T-cell (primary cell): ENCODE measurements at regions not wholly inside any gene's neighbourhood (a gene's known extent, or its start where the extent isn't known, plus 50 kb on each side); places are given as distances from the start of the nearest gene placed in this dataset.
"Not testable (repeated sequence)": the region's sequence is repeated elsewhere in the genome, so short reads cannot be mapped to it uniquely, and the experiment has no call there.

Source experiments
- ATAC-seq, 4 experiments: fragments of 200-7000 bp in 3 of 4; fragments of 150-1000 bp in 1 of 4; cut with Tn5 transposase; replicated peaks in 1 of 4; 1 replicate in 3 of 4; 2 replicates in 1 of 4; pipeline ENCODE4 v1.10.0; 2021; ENCODE audit warnings: moderate library complexity in 3 of 4, mild to moderate bottlenecking in 2 of 4, moderate number of reproducible peaks in 1 of 4
- CTCF ChIA-PET, 2 donors: fragments of 300-600 bp; sonication (Branson Sonifier 250); formaldehyde crosslinking; loops; one replicate each; lab custom pipeline; 2022; ENCODE audit warnings: antibody characterized with exemption in 2 of 2; lab: Charles Lee
- POLR2A ChIA-PET, 2 donors: fragments of 300-600 bp; sonication (Branson Sonifier 250); formaldehyde crosslinking; loops; one replicate each; lab custom pipeline; 2022; ENCODE audit warnings: antibody characterized with exemption in 2 of 2; lab: Charles Lee
- DNase-seq, 35 experiments: peaks; one replicate each; pipeline versions ENCODE4 v3.0.0 to v3.0.0-alpha.2; 2013 to 2023
- H3K27ac ChIP-seq: one replicate; pipeline ENCODE4 v1.5.1; 2013; ENCODE audit warnings: low read length
- H3K27me3 ChIP-seq, 2 experiments: replicated peaks in 1 of 2; 1 replicate in 1 of 2; 2 replicates in 1 of 2; pipeline versions ENCODE4 v1.6.1 to v1.7.0; 2013; ENCODE audit warnings: low read length in 1 of 2, mixed read lengths in 1 of 2; ENCODE audit not compliant: control insufficient read depth in 2 of 2, insufficient read depth in 2 of 2; ENCODE audit errors: extremely low read depth in 1 of 2
- H3K36me3 ChIP-seq, 2 donors: 1 replicate in 1 of 2; 2 replicates in 1 of 2; pipeline versions ENCODE4 v1.6.1 to v1.7.0; 2013; ENCODE audit warnings: low read length in 1 of 2; ENCODE audit not compliant: control insufficient read depth in 2 of 2, insufficient read depth in 1 of 2; ENCODE audit errors: extremely low read depth in 1 of 2
- H3K4me1 ChIP-seq, 2 experiments: 1 replicate in 1 of 2; 2 replicates in 1 of 2; pipeline versions ENCODE4 v1.6.1 to v1.7.0; 2013; ENCODE audit warnings: low read length in 2 of 2, mixed read lengths in 1 of 2; ENCODE audit not compliant: insufficient read depth in 2 of 2, control insufficient read depth in 1 of 2; ENCODE audit errors: extremely low read depth in 1 of 2
- H3K4me3 ChIP-seq, 2 donors: 1 replicate in 1 of 2; 2 replicates in 1 of 2; pipeline versions ENCODE4 v1.5.1 to v1.7.0; 2013; ENCODE audit warnings: mild to moderate bottlenecking in 2 of 2, low read length in 1 of 2, moderate library complexity in 1 of 2; ENCODE audit not compliant: control insufficient read depth in 1 of 2; ENCODE audit errors: extremely low read depth in 1 of 2
- H3K9me3 ChIP-seq: 2 replicates; pipeline ENCODE4 v1.7.0; 2013
- H3K27ac Mint-ChIP-seq, 2 donors: one replicate each; pipeline ENCODE4 v1.8.0; 2020 to 2021; ENCODE audit warnings: mild to moderate bottlenecking in 2 of 2, mixed read lengths in 2 of 2
- H3K27me3 Mint-ChIP-seq, 2 donors: one replicate each; pipeline ENCODE4 v1.8.0; 2021 to 2022; ENCODE audit warnings: mixed read lengths in 2 of 2
- H3K36me3 Mint-ChIP-seq: one replicate; pipeline ENCODE4 v1.8.0; 2021; ENCODE audit warnings: mixed read lengths
- H3K4me1 Mint-ChIP-seq, 3 donors: one replicate each; pipeline ENCODE4 v1.8.0; 2020 to 2022; ENCODE audit warnings: mixed read lengths in 3 of 3, mild to moderate bottlenecking in 1 of 3
- H3K4me3 Mint-ChIP-seq, 3 donors: one replicate each; pipeline ENCODE4 v1.8.0; 2020 to 2022; ENCODE audit warnings: mild to moderate bottlenecking in 3 of 3, mixed read lengths in 3 of 3, moderate library complexity in 3 of 3
- H3K9me3 Mint-ChIP-seq, 3 donors: one replicate each; pipeline ENCODE4 v1.8.0; 2020 to 2022; ENCODE audit warnings: mixed read lengths in 3 of 3
- WGBS: methylation state at CpG from one replicate; pipeline ENCODE4 v1.1.5; 2013; ENCODE audit warnings: missing lambda C conversion rate; ENCODE audit not compliant: insufficient coverage; 5-methylcytosine and 5-hydroxymethylcytosine counted together

DNA sequence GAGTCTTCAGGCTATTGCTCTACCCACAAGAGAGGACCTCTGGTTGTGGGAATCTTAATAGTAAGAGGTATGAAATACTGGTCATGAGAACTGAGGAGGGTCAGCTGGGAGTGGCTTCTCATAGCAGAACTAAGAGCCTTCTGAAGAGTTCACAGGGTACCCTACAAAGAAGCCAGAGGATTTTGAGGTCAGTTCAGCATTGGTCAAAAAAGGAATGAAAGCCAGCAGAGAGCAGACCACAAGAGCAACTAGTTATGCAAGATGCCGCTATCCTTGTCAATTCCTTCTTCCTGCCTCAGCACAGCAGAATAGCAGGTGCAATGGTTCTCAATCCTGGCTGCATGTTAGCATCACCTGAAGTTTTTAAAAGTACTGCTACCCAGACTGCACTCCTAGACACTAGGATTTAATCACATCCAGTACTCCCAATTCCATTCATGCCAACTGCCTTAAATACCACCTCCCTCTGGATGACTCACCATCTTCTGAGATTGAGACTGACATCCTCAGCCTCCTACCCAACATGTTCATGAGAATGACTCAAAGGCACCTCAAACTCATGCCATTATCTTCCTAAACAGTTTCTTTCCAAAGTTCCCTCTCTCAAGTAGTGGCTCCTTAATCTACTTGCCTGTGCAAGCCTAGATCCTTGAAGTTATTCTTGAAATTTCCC is 81.0 kb upstream of the RBMS1 start:
- no peaks in the 10 kb centered on the region for H3K27me3 Mint-ChIP-seq
- H3K4me1 Mint-ChIP-seq = no peaks in the 10 kb centered on the region
- no peaks in the 10 kb centered on the region for H3K9me3 ChIP-seq
- no peak overlapping the region for H3K27ac Mint-ChIP-seq
- no peak for DNase-seq
- H3K27ac ChIP-seq = no peak overlapping the region
- no peaks in the 10 kb centered on the region for H3K4me1 ChIP-seq
- H3K9me3 Mint-ChIP-seq = peaks cover 0 to 11% (median 4%) of the 10 kb centered on the region in 3 donors
- 90% methylated on average over 1 of the region's 1 CpG for WGBS
- H3K4me3 Mint-ChIP-seq = no peak overlapping the region
- POLR2A ChIA-PET = no interaction called here
- H3K27me3 ChIP-seq = no peaks in the 10 kb centered on the region
- ATAC-seq = no peak
- H3K36me3 ChIP-seq = no peaks in the 10 kb centered on the region
- H3K4me3 ChIP-seq = no peak overlapping the region
- CTCF ChIA-PET = no interaction called here
- H3K36me3 Mint-ChIP-seq = no peaks in the 10 kb centered on the region

DNA sequence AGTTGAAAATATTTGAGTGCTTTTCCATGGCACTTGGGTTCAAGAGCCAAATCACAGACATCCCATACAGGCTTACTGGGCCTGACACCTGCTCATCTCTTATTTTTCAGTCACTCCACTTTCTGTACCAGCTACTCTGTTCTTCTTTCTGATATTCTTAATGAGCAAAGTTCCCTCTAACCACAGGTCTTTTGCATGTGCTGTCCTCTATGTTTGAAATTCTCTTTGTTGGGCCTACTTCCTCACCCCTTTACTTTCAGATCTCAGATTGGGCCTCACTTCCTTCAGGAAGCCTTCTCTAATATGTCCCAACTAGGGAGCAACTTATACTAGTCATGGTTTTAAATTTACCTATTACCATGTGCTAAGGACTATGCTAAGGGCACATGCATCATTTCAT is 81.8 kb upstream of the RBMS1 start:
- ATAC-seq = no peak
- no peak for DNase-seq
- Histone ChIP-seq H3K9me3 (no peaks in the 10 kb centered on the region), H3K4me3 (no peak overlapping the region), H3K36me3 (no peaks in the 10 kb centered on the region), H3K27me3 (no peaks in the 10 kb centered on the region), H3K27ac (no peak overlapping the region), H3K4me1 (no peaks in the 10 kb centered on the region)
- H3K4me3 Mint-ChIP-seq = no peak overlapping the region
- H3K27me3 Mint-ChIP-seq = no peaks in the 10 kb centered on the region
- H3K36me3 Mint-ChIP-seq = no peaks in the 10 kb centered on the region
- H3K27ac Mint-ChIP-seq = no peak overlapping the region
- ChIA-PET POLR2A (no interaction called here), CTCF (no interaction called here)
- no peaks in the 10 kb centered on the region for H3K4me1 Mint-ChIP-seq
- peaks cover 0 to 11% (median 4%) of the 10 kb centered on the region in 3 donors for H3K9me3 Mint-ChIP-seq

DNA sequence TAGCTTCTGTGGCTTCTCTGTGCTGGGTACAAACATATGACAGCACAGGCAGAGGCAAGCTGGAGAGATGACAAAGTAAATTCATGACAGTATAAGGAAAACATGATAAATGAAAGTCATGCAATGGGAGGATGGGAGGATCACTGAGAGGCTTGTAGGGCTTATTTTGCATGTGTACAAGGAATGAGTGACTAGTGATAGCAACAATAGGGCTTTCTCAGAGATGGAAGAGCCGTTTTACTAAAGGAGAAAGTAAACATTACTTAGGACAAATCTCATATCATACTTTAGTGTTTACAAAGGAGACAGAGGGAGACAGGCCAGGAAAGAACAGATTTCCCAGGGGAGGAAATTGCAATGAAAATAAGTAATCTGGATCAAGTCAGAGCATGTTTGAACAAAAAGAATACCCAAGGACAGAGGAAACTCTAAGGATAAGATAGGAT is 82.5 kb upstream of the RBMS1 start:
- no CpG with 5 or more reads among the region's 1 CpG for WGBS
- no peak overlapping the region for H3K27ac Mint-ChIP-seq
- H3K4me1 Mint-ChIP-seq = no peaks in the 10 kb centered on the region
- H3K9me3 Mint-ChIP-seq = peaks cover 0 to 11% (median 4%) of the 10 kb centered on the region in 3 donors
- no peaks in the 10 kb centered on the region for H3K36me3 Mint-ChIP-seq
- H3K36me3 ChIP-seq = no peaks in the 10 kb centered on the region
- H3K27ac ChIP-seq = no peak overlapping the region
- POLR2A ChIA-PET = no interaction called here
- H3K4me1 ChIP-seq = no peaks in the 10 kb centered on the region
- H3K27me3 Mint-ChIP-seq = no peaks in the 10 kb centered on the region
- no peak overlapping the region for H3K4me3 Mint-ChIP-seq
- H3K9me3 ChIP-seq = no peaks in the 10 kb centered on the region
- DNase-seq = no peak
- H3K27me3 ChIP-seq = no peaks in the 10 kb centered on the region
- ATAC-seq = no peak
- no peak overlapping the region for H3K4me3 ChIP-seq
- CTCF ChIA-PET = no interaction called here

DNA sequence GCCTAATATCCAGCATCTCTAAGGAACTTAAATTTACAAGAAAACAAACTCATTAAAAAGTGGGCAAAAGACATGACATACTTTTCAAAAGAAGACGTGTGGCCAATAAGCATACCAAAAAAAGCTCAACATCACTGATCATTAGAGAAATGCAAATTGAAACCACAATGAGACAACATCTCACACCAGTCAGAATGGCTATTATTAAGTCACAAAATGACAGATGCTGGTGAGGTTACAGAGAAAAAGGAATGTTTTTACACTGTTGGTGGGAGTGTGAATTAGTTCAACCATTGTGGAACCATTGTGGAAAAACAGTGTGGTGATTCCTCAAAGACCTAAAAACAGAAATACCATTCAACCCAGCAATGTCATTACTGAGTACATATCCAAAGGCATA is 83.5 kb upstream of the RBMS1 start:
- H3K36me3 ChIP-seq, H3K27me3 Mint-ChIP-seq, H3K27ac Mint-ChIP-seq, CTCF ChIA-PET, H3K4me1 ChIP-seq, H3K4me1 Mint-ChIP-seq, H3K4me3 Mint-ChIP-seq, H3K36me3 Mint-ChIP-seq, ATAC-seq, H3K4me3 ChIP-seq, POLR2A ChIA-PET, H3K9me3 Mint-ChIP-seq, DNase-seq, H3K27ac ChIP-seq, H3K9me3 ChIP-seq, H3K27me3 ChIP-seq: not testable (repeated sequence)
- WGBS = 40% methylated on average over 1 of the region's 1 CpG

DNA sequence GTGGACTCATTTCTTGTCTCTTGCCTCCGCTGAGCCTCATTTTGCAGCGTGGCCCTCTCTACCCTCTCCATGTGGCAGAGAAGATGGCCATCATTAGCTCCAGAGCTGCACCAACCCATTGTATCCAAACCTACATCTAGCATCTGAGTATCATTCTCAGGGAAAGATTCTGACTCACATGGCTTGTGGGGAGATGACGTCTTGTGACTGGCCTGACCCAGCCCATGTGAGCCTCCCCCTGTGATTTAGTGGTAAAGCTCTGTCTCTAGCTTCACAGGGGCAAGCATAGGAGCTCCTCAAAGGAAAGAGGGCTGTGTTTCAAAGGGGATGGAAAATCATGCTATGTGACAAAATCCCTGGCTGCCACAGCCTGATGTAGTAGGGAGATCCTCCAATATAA is 87.4 kb upstream of the RBMS1 start:
- Histone ChIP-seq H3K4me1 (peaks cover 4 to 6% of the 10 kb centered on the region in 2 experiments), H3K9me3 (no peaks in the 10 kb centered on the region), H3K4me3 (no peak overlapping the region), H3K27me3 (no peaks in the 10 kb centered on the region), H3K36me3 (no peaks in the 10 kb centered on the region), H3K27ac (no peak overlapping the region)
- ChIA-PET CTCF (no interaction called here), POLR2A (no interaction called here)
- H3K27me3 Mint-ChIP-seq = no peaks in the 10 kb centered on the region
- peaks cover 0 to 3% (median 0%) of the 10 kb centered on the region in 3 donors for H3K9me3 Mint-ChIP-seq
- no peak overlapping the region for H3K4me3 Mint-ChIP-seq
- H3K36me3 Mint-ChIP-seq = no peaks in the 10 kb centered on the region
- no CpG with 5 or more reads among the region's 3 CpGs for WGBS
- ATAC-seq (no peak), DNase-seq (no peak)
- no peak overlapping the region for H3K27ac Mint-ChIP-seq
- H3K4me1 Mint-ChIP-seq = peaks cover 3 to 14% (median 8%) of the 10 kb centered on the region in 3 donors

DNA sequence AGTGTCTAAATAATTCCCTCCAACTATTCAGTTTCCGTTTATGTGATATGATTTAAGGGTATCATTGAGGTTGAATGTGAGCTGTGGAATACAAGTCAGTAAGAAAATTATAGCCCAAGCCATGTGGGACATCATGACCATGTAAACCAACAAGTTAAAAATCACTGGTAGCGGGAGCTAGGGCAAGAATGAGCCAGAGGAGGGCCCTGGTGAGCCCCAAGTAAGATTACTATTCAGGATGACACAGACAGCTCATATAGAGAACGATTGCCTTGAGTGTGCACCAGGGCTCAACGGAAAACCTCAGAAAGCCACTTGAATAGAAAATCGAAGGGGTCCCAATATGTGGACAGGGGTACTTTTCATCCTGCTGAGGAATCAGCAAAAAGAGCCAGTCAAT is 87.8 kb upstream of the RBMS1 start:
- Histone ChIP-seq H3K36me3 (no peaks in the 10 kb centered on the region), H3K27me3 (no peaks in the 10 kb centered on the region), H3K4me3 (no peak overlapping the region), H3K4me1 (peaks cover 4 to 7% of the 10 kb centered on the region in 2 experiments), H3K27ac (no peak overlapping the region), H3K9me3 (no peaks in the 10 kb centered on the region)
- Mint-ChIP-seq H3K27ac (no peak overlapping the region), H3K36me3 (no peaks in the 10 kb centered on the region), H3K27me3 (no peaks in the 10 kb centered on the region), H3K4me1 (peaks cover 3 to 15% (median 8%) of the 10 kb centered on the region in 3 donors), H3K4me3 (no peak overlapping the region), H3K9me3 (peaks cover 0 to 3% (median 0%) of the 10 kb centered on the region in 3 donors)
- 89% methylated on average over 3 of the region's 5 CpGs for WGBS
- DNase-seq (no peak), ATAC-seq (no peak)
- POLR2A ChIA-PET = no interaction called here
- CTCF ChIA-PET = no interaction called here
